ENCODE measurements at regions not wholly inside any gene's neighbourhood (a gene's known extent, or its start where the extent isn't known, plus 50 kb on each side); places are given as distances from the start of the nearest gene placed in this dataset.

DNA sequence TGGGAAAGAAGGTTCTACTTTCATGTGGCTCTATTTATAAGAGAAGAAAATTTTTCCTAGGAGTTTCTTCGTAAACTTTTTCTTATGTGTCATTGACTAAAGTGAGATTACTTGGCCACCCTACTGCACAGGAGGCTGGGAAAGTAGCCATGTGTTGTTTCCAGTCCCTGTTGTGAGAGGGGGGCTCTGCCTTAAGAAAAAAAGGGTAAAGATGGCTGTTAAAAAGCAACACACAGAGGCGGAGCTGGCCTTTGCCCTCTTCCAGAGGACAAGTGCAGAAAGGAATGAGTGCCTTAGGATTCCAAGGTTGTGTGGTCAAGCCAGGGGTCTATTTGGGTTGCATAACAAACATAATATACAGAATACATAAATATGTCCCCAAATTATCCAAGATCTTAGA, 230.0 kb upstream of the CXCR4 start:
- Histone ChIP-seq H3K36me3 (ENCODE audit: control insufficient read depth in 2 of 2, extremely low read depth in 1 of 2, insufficient read depth in 1 of 2, low read length in 1 of 2) (no peaks in the 10 kb centered on the region), H3K4me1 (ENCODE audit: control insufficient read depth in 1 of 2, extremely low read depth in 1 of 2, insufficient read depth in 2 of 2, low read length in 2 of 2) (no peaks in the 10 kb centered on the region), H3K27me3 (replicated peaks in 1 of 2; ENCODE audit: control insufficient read depth in 2 of 2, extremely low read depth in 1 of 2, insufficient read depth in 2 of 2, low read length in 1 of 2) (no peaks in the 10 kb centered on the region), H3K27ac (ENCODE audit: low read length) (no peak overlapping the region), H3K9me3 (no peaks in the 10 kb centered on the region), H3K4me3 (ENCODE audit: control insufficient read depth in 1 of 2, extremely low read depth in 1 of 2, low read length in 1 of 2) (no peak overlapping the region)
- DNase-seq: no peak
- Mint-ChIP-seq H3K27ac (no peak overlapping the region), H3K9me3 (peaks cover 0 to 12% (median 8%) of the 10 kb centered on the region in 3 donors), H3K4me1 (peaks cover 0 to 5% (median 4%) of the 10 kb centered on the region in 3 donors), H3K36me3 (no peaks in the 10 kb centered on the region), H3K4me3 (no peak overlapping the region), H3K27me3 (no peaks in the 10 kb centered on the region)
- ATAC-seq (replicated peaks in 1 of 4): no peak
- WGBS (ENCODE audit: insufficient coverage): no CpG with 5 or more reads among the region's 2 CpGs
- ChIA-PET POLR2A (interaction anchor here in 1 of 2 donors (0.5 kb wide), 1 partner anchor 62 kb away, joined by 6 read pairs; no protein-coding TSS in a partner anchor), CTCF (no interaction called here)

- H3K4me3 Mint-ChIP-seq: no peak overlapping the region
- Histone ChIP-seq H3K4me1 (ENCODE audit: control insufficient read depth in 1 of 2, extremely low read depth in 1 of 2, insufficient read depth in 2 of 2, low read length in 2 of 2) (no peaks in the 10 kb centered on the region), H3K27ac (ENCODE audit: low read length) (no peak overlapping the region), H3K36me3 (ENCODE audit: control insufficient read depth in 2 of 2, extremely low read depth in 1 of 2, insufficient read depth in 1 of 2, low read length in 1 of 2) (no peaks in the 10 kb centered on the region), H3K4me3 (ENCODE audit: control insufficient read depth in 1 of 2, extremely low read depth in 1 of 2, low read length in 1 of 2) (no peak overlapping the region), H3K27me3 (replicated peaks in 1 of 2; ENCODE audit: control insufficient read depth in 2 of 2, extremely low read depth in 1 of 2, insufficient read depth in 2 of 2, low read length in 1 of 2) (no peaks in the 10 kb centered on the region), H3K9me3 (no peaks in the 10 kb centered on the region)
- H3K4me1 Mint-ChIP-seq: no peaks in the 10 kb centered on the region
- 100% methylated on average over 1 of the region's 3 CpGs for WGBS (ENCODE audit: insufficient coverage)
- peaks cover 3 to 4% (median 4%) of the 10 kb centered on the region in 3 donors for H3K9me3 Mint-ChIP-seq
- ATAC-seq (replicated peaks in 1 of 4) (no peak), DNase-seq (no peak)
- no peak overlapping the region for H3K27ac Mint-ChIP-seq
- no peaks in the 10 kb centered on the region for H3K27me3 Mint-ChIP-seq
- ChIA-PET CTCF (no interaction called here), POLR2A (no interaction called here)
- H3K36me3 Mint-ChIP-seq: no peaks in the 10 kb centered on the region
Observed at GRCh38 chr2:136344339-136344738, 226.4 kb upstream of the CXCR4 start.

DNA sequence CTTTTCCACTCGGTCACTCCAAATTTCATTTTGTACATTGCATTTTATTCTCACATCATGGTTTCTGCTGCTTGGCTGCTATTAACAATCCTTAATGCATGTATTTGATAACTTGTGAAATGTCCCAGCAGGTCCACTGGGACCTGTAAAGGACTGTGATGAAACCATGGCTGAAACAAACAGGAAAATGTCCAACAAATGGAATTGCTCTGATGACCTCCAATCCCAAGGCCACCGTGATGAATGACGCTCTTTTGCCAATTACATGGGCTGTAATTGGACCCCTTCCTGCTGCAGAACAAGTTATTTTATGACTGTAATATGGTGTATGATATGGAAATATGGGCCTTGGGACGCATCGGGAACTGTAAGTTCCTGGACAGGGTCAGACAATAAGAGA, 224.2 kb upstream of the CXCR4 start:
- Histone ChIP-seq H3K27me3 (replicated peaks in 1 of 2; ENCODE audit: control insufficient read depth in 2 of 2, extremely low read depth in 1 of 2, insufficient read depth in 2 of 2, low read length in 1 of 2) (no peaks in the 10 kb centered on the region), H3K4me1 (ENCODE audit: control insufficient read depth in 1 of 2, extremely low read depth in 1 of 2, insufficient read depth in 2 of 2, low read length in 2 of 2) (no peaks in the 10 kb centered on the region), H3K36me3 (ENCODE audit: control insufficient read depth in 2 of 2, extremely low read depth in 1 of 2, insufficient read depth in 1 of 2, low read length in 1 of 2) (no peaks in the 10 kb centered on the region), H3K4me3 (ENCODE audit: control insufficient read depth in 1 of 2, extremely low read depth in 1 of 2, low read length in 1 of 2) (no peak overlapping the region), H3K27ac (ENCODE audit: low read length) (no peak overlapping the region), H3K9me3 (no peaks in the 10 kb centered on the region)
- CTCF ChIA-PET: interaction anchor here in 1 of 2 donors (0.5 to 0.6 kb wide), 2 partner anchors 11 to 102 kb away, joined by 3 read pairs; no protein-coding TSS in a partner anchor
- Mint-ChIP-seq H3K36me3 (no peaks in the 10 kb centered on the region), H3K4me3 (no peak overlapping the region), H3K9me3 (peaks cover 7 to 10% (median 9%) of the 10 kb centered on the region in 3 donors), H3K4me1 (no peaks in the 10 kb centered on the region), H3K27ac (no peak overlapping the region), H3K27me3 (no peaks in the 10 kb centered on the region)
- DNase-seq (no peak), ATAC-seq (replicated peaks in 1 of 4) (no peak)
- POLR2A ChIA-PET: no interaction called here
- 97% methylated on average over 5 of the region's 5 CpGs for WGBS (ENCODE audit: insufficient coverage)

DNA sequence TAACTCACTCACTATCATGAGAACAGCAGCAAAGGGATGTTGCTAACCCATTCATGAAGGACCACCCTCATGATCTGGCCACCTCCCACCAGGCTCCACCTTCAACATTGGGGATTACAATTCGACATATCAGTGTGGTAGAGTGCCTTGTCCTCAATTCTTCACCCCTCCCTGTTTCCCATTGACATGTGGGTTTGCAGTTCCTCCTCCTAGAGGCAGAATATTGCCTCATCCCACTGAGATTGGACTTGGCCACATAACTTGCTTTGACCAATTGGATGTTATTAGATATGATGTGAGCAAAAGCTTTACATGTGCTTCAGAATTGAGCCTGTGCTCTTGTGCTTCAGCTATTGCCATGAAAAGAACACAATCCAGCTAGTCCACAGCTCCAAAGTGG, 217.0 kb upstream of the CXCR4 start:
- ATAC-seq (replicated peaks in 1 of 4): no peak
- Histone ChIP-seq H3K27me3 (replicated peaks in 1 of 2; ENCODE audit: control insufficient read depth in 2 of 2, extremely low read depth in 1 of 2, insufficient read depth in 2 of 2, low read length in 1 of 2) (no peaks in the 10 kb centered on the region), H3K27ac (ENCODE audit: low read length) (no peak overlapping the region), H3K4me3 (ENCODE audit: control insufficient read depth in 1 of 2, extremely low read depth in 1 of 2, low read length in 1 of 2) (no peak overlapping the region), H3K9me3 (no peaks in the 10 kb centered on the region), H3K4me1 (ENCODE audit: control insufficient read depth in 1 of 2, extremely low read depth in 1 of 2, insufficient read depth in 2 of 2, low read length in 2 of 2) (no peaks in the 10 kb centered on the region), H3K36me3 (ENCODE audit: control insufficient read depth in 2 of 2, extremely low read depth in 1 of 2, insufficient read depth in 1 of 2, low read length in 1 of 2) (no peaks in the 10 kb centered on the region)
- no peak overlapping the region for H3K4me3 Mint-ChIP-seq
- POLR2A ChIA-PET: no interaction called here
- H3K4me1 Mint-ChIP-seq: peaks cover 0 to 5% (median 5%) of the 10 kb centered on the region in 3 donors
- DNase-seq: no peak
- H3K27ac Mint-ChIP-seq: no peak overlapping the region
- no CpG with 5 or more reads among the region's 1 CpG for WGBS (ENCODE audit: insufficient coverage)
- CTCF ChIA-PET: no interaction called here
- H3K27me3 Mint-ChIP-seq: no peaks in the 10 kb centered on the region
- no peaks in the 10 kb centered on the region for H3K36me3 Mint-ChIP-seq
- H3K9me3 Mint-ChIP-seq: peaks cover 7 to 10% (median 9%) of the 10 kb centered on the region in 3 donors

- no peaks in the 10 kb centered on the region for H3K27me3 ChIP-seq (replicated peaks in 1 of 2; ENCODE audit: control insufficient read depth in 2 of 2, extremely low read depth in 1 of 2, insufficient read depth in 2 of 2, low read length in 1 of 2)
- POLR2A ChIA-PET: interaction anchor here in 1 of 2 donors (0.5 kb wide), 1 partner anchor 1284 kb away, joined by 4 read pairs; no protein-coding TSS in a partner anchor
- ATAC-seq (replicated peaks in 1 of 4) (no peak), DNase-seq (no peak)
- H3K36me3 ChIP-seq (ENCODE audit: control insufficient read depth in 2 of 2, extremely low read depth in 1 of 2, insufficient read depth in 1 of 2, low read length in 1 of 2): no peaks in the 10 kb centered on the region
- peaks cover 13 to 19% (median 18%) of the 10 kb centered on the region in 3 donors for H3K4me1 Mint-ChIP-seq
- no peaks in the 10 kb centered on the region for H3K9me3 ChIP-seq
- no peak overlapping the region for H3K4me3 ChIP-seq (ENCODE audit: control insufficient read depth in 1 of 2, extremely low read depth in 1 of 2, low read length in 1 of 2)
- H3K36me3 Mint-ChIP-seq: no peaks in the 10 kb centered on the region
- peaks cover 6 to 9% of the 10 kb centered on the region in 2 experiments for H3K4me1 ChIP-seq (ENCODE audit: control insufficient read depth in 1 of 2, extremely low read depth in 1 of 2, insufficient read depth in 2 of 2, low read length in 2 of 2)
- H3K27ac Mint-ChIP-seq: no peak overlapping the region
- no peaks in the 10 kb centered on the region for H3K27me3 Mint-ChIP-seq
- H3K27ac ChIP-seq (ENCODE audit: low read length): no peak overlapping the region
- CTCF ChIA-PET: no interaction called here
- 100% methylated on average over 1 of the region's 3 CpGs for WGBS (ENCODE audit: insufficient coverage)
- no peaks in the 10 kb centered on the region for H3K9me3 Mint-ChIP-seq
- no peak overlapping the region for H3K4me3 Mint-ChIP-seq
Observed at GRCh38 chr2:136332436-136333095, 214.6 kb upstream of the CXCR4 start.

GRCh38 chr2:136331226-136331625, 213.3 kb upstream of the CXCR4 start:
- Mint-ChIP-seq H3K4me3 (no peak overlapping the region), H3K27me3 (no peaks in the 10 kb centered on the region), H3K4me1 (peaks cover 24 to 32% (median 31%) of the 10 kb centered on the region in 3 donors), H3K36me3 (no peaks in the 10 kb centered on the region), H3K9me3 (no peaks in the 10 kb centered on the region), H3K27ac (peak overlapping the region; percentile 17 to 28)
- no peak for DNase-seq
- H3K27ac ChIP-seq (ENCODE audit: low read length): no peak overlapping the region
- H3K4me3 ChIP-seq (ENCODE audit: control insufficient read depth in 1 of 2, extremely low read depth in 1 of 2, low read length in 1 of 2): no peak overlapping the region
- H3K9me3 ChIP-seq: no peaks in the 10 kb centered on the region
- ChIA-PET POLR2A (no interaction called here), CTCF (no interaction called here)
- H3K4me1 ChIP-seq (ENCODE audit: control insufficient read depth in 1 of 2, extremely low read depth in 1 of 2, insufficient read depth in 2 of 2, low read length in 2 of 2): peaks cover 11 to 19% of the 10 kb centered on the region in 2 experiments
- H3K36me3 ChIP-seq (ENCODE audit: control insufficient read depth in 2 of 2, extremely low read depth in 1 of 2, insufficient read depth in 1 of 2, low read length in 1 of 2): no peaks in the 10 kb centered on the region
- H3K27me3 ChIP-seq (replicated peaks in 1 of 2; ENCODE audit: control insufficient read depth in 2 of 2, extremely low read depth in 1 of 2, insufficient read depth in 2 of 2, low read length in 1 of 2): no peaks in the 10 kb centered on the region
- 80% methylated on average over 2 of the region's 5 CpGs for whole genome bisulfite sequencing (ENCODE audit: insufficient coverage)
- no peak for ATAC-seq (replicated peaks in 1 of 4)

Measured in T-cell (primary cell).